Vagina (tissue), 2 donors: ENCODE measurements at regions not wholly inside any gene's neighbourhood (a gene's known extent, or its start where the extent isn't known, plus 50 kb on each side); places are given as distances from the start of the nearest gene placed in this dataset.

Experiments
- DNase-seq, 2 donors: peaks; one replicate each; pipeline ENCODE4 v3.0.0-alpha.2; 2017; ENCODE audit errors: extremely low spot score in 2 of 2
- H3K27ac ChIP-seq: fragments of 200-600 bp; sonication (generic); one replicate; pipeline ENCODE4 v1.5.1; 2019
- H3K27me3 ChIP-seq: fragments of 200-600 bp; sonication (generic); one replicate; pipeline ENCODE4 v1.5.1; 2019
- H3K36me3 ChIP-seq, 2 donors: fragments of 200-600 bp; sonication (generic); one replicate each; pipeline ENCODE4 v1.5.1; 2017 to 2019
- H3K4me1 ChIP-seq: fragments of 200-600 bp; sonication (generic); one replicate; pipeline ENCODE4 v1.5.1; 2019
- H3K4me3 ChIP-seq, 2 donors: fragments of 200-600 bp; sonication (generic); 1 replicate in 1 of 2; 2 replicates in 1 of 2; pipeline ENCODE4 v1.5.1; 2016 to 2019
- H3K9me3 ChIP-seq: fragments of 200-600 bp; sonication (generic); one replicate; pipeline ENCODE4 v1.5.1; 2019
- CTCF ChIP-seq, 3 experiments: fragments of 450-650 bp in 2 of 3; fragments of 200-600 bp in 1 of 3; sonication (generic) in 1 of 3; IDR thresholded peaks; one replicate each; pipeline ENCODE4 v1.5.1; 2017 to 2019; ENCODE audit warnings: antibody characterized with exemption in 3 of 3, mild to moderate bottlenecking in 2 of 3, moderate library complexity in 2 of 3
- POLR2A ChIP-seq, 2 donors: fragments of 450-650 bp; IDR thresholded peaks; one replicate each; pipeline ENCODE4 v1.6.1; 2017; ENCODE audit warnings: antibody characterized with exemption in 2 of 2, mild to moderate bottlenecking in 2 of 2, moderate library complexity in 2 of 2
- POLR2AphosphoS5 ChIP-seq, 2 donors: sonication (generic); formaldehyde crosslinking; IDR thresholded peaks; one replicate each; pipeline ENCODE4 v1.9.0; 2017; ENCODE audit warnings: antibody characterized with exemption in 2 of 2, mild to moderate bottlenecking in 2 of 2, low read depth in 1 of 2; ENCODE audit not compliant: insufficient read depth in 1 of 2
- intact Hi-C: fragments of 100-400 bp; cut with DNase I; formaldehyde crosslinking; loops from one replicate; pipeline ENCODE4 v1.15.1; 2023

DNA sequence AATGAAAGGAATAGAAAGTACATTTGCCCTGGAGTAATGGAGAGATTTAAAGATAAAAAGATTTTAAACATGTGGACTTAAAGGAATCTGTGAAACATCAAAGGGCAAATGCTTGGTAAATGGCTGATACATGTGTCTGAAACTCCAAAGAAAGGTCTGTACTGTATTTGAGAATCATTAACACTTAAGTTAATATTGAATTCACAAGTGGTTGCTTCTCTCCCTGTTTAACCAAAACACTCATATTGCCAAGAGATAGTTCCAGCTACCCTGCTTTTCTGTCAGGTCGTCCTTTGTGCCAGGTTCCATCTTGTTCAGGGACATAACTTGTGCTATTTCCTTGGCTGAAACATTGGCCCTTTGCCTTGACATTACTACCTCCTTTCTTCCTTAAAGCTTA, 171.3 kb upstream of the HS3ST5 start:
- Histone ChIP-seq H3K4me1 (no peaks in the 10 kb centered on the region), H3K4me3 (no peak overlapping the region), H3K27me3 (no peaks in the 10 kb centered on the region), H3K36me3 (no peaks in the 10 kb centered on the region), H3K9me3 (no peaks in the 10 kb centered on the region), H3K27ac (no peak overlapping the region)
- DNase-seq: no peak
- TF ChIP-seq POLR2AphosphoS5 (IDR thresholded peaks at IDR 0.05; ENCODE audit: insufficient read depth in 1 of 2, low read depth in 1 of 2) (no peak), CTCF (IDR thresholded peaks at IDR 0.05) (no peak), POLR2A (IDR thresholded peaks at IDR 0.05) (no peak)
- intact Hi-C loops: no loop called here

DNA sequence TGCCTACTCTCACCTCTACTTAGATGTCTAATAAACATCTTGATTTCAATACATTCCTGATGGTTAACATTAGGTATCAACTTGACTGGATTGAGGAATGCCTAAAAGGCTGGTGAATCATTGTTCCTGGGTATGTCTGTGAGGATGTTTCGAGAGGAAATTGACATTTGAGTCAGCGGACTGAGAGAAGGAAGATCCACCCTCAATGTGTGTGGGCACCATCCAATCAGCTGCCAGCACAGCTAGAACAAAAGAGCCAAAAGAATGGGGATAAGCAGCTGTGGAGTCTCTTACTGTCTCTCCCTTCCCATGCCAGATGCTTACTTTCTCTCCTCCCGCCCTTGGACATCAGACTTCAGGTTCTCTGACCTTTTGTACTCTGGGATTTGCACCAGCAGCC, 128.6 kb upstream of the HS3ST5 start:
- intact Hi-C loops: no loop called here
- no peaks in the 10 kb centered on the region for H3K27me3 ChIP-seq
- TF ChIP-seq POLR2AphosphoS5 (IDR thresholded peaks at IDR 0.05; ENCODE audit: insufficient read depth in 1 of 2, low read depth in 1 of 2) (no peak), CTCF (IDR thresholded peaks at IDR 0.05) (no peak), POLR2A (IDR thresholded peaks at IDR 0.05) (no peak)
- H3K9me3 ChIP-seq: no peaks in the 10 kb centered on the region
- H3K4me3 ChIP-seq: no peak overlapping the region
- no peak for DNase-seq
- H3K4me1 ChIP-seq: no peaks in the 10 kb centered on the region
- no peaks in the 10 kb centered on the region for H3K36me3 ChIP-seq
- no peak overlapping the region for H3K27ac ChIP-seq

DNA sequence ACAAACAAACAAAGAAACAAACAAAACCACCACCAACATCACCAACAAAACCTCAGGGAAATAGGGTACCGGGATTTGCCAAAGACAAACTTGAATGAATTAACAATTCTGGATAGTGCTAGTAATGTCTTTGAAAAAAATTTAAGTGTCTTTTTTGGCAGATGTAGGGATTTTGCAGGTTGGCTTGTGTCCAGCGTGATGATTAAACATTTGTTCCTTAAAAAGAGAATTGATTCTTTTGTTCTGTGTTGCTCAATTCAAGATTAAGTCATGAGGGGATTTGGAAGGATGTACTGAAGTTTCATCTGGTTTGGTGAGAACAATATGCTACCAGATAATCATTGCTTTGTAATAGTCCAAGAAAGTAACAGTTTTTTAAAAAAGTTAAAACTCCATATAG, 125.1 kb upstream of the HS3ST5 start:
- TF ChIP-seq CTCF (IDR thresholded peaks at IDR 0.05): no peak
- no peak for TF ChIP-seq POLR2AphosphoS5 (IDR thresholded peaks at IDR 0.05; ENCODE audit: insufficient read depth in 1 of 2, low read depth in 1 of 2)
- TF ChIP-seq POLR2A (IDR thresholded peaks at IDR 0.05): no peak
- no peaks in the 10 kb centered on the region for H3K9me3 ChIP-seq
- H3K27me3 ChIP-seq: no peaks in the 10 kb centered on the region
- no peak for DNase-seq
- H3K4me1 ChIP-seq: no peaks in the 10 kb centered on the region
- no peaks in the 10 kb centered on the region for H3K36me3 ChIP-seq
- H3K27ac ChIP-seq: no peak overlapping the region
- no peak overlapping the region for H3K4me3 ChIP-seq
- intact Hi-C loops: no loop called here

DNA sequence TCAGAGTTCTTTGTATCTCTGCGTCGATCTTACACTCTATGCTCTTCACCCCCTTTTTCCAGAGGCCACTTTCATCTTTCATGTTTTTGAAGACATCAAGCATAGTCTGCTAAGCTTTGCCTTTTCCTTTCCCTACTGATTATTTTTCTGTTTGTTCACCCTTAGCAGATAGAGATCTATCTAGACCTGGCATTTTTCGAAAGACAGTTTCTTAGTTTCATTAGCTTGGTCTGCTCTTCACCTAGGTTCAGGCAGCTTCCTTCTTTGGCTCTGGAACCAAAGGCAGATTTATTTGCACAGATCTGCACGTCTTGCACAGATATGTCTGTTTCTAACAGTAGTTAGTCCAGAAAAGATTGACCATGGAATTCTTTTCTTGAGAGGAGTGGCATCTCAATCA, 122.7 kb upstream of the HS3ST5 start:
- Histone ChIP-seq H3K27ac (no peak overlapping the region), H3K27me3 (no peaks in the 10 kb centered on the region), H3K4me3 (no peak overlapping the region), H3K36me3 (no peaks in the 10 kb centered on the region), H3K9me3 (no peaks in the 10 kb centered on the region), H3K4me1 (no peaks in the 10 kb centered on the region)
- no peak for TF ChIP-seq POLR2AphosphoS5 (IDR thresholded peaks at IDR 0.05; ENCODE audit: insufficient read depth in 1 of 2, low read depth in 1 of 2)
- no peak for TF ChIP-seq CTCF (IDR thresholded peaks at IDR 0.05)
- TF ChIP-seq POLR2A (IDR thresholded peaks at IDR 0.05): no peak
- DNase-seq: no peak
- intact Hi-C loops: no loop called here

- Histone ChIP-seq H3K9me3 (no peaks in the 10 kb centered on the region), H3K27me3 (no peaks in the 10 kb centered on the region), H3K4me1 (no peaks in the 10 kb centered on the region), H3K36me3 (no peaks in the 10 kb centered on the region), H3K4me3 (no peak overlapping the region), H3K27ac (no peak overlapping the region)
- TF ChIP-seq POLR2A (IDR thresholded peaks at IDR 0.05) (no peak), POLR2AphosphoS5 (IDR thresholded peaks at IDR 0.05; ENCODE audit: insufficient read depth in 1 of 2, low read depth in 1 of 2) (no peak), CTCF (IDR thresholded peaks at IDR 0.05) (no peak)
- intact Hi-C loops: no loop called here
- DNase-seq: no peak
Measured at GRCh38 chr6:114453737-114454276, 111.0 kb upstream of the HS3ST5 start.
